Left lobe of liver (tissue), 2 donors: ENCODE measurements at regions not wholly inside any gene's neighbourhood (a gene's known extent, or its start where the extent isn't known, plus 50 kb on each side); places are given as distances from the start of the nearest gene placed in this dataset.

Experiments used
- ATAC-seq: fragments of 200-7000 bp; cut with Tn5 transposase; one replicate; pipeline ENCODE4 v1.9.1; 2020; ENCODE audit warnings: mild to moderate bottlenecking, moderate library complexity
- DNase-seq: peaks from one replicate; pipeline ENCODE4 v3.0.0-alpha.2; 2020; ENCODE audit warnings: low spot score
- donor health status: DM: no; HTN: no; CAD: no; lungs with moderate emphysema.
- donor health status: DM: no; HTN: yes; CAD: no.

- DNase-seq (no peak), ATAC-seq (no peak)
Measured at GRCh38 chr9:89804766-89805531, 200.1 kb downstream of the GADD45G start.

- ATAC-seq (no peak), DNase-seq (no peak)
Measured at GRCh38 chr9:89805571-89806292, 200.9 kb downstream of the GADD45G start.

- ATAC-seq (no peak), DNase-seq (no peak)
Measured at GRCh38 chr9:89806371-89807100, 201.7 kb downstream of the GADD45G start.

GRCh38 chr9:89807101-89807395 is 202.2 kb downstream of the GADD45G start:
- DNase-seq, result no peak

GRCh38 chr9:89807682-89808075 is 202.9 kb downstream of the GADD45G start:
- DNase-seq, result no peak
- ATAC-seq, result no peak

More at GRCh38 chr9:89807101-89807395, 202.2 kb downstream of the GADD45G start:
- no peak for ATAC-seq

GRCh38 chr9:89808076-89808755 is 203.4 kb downstream of the GADD45G start:
- no peak for ATAC-seq
- no peak for DNase-seq

GRCh38 chr9:89808756-89809181 is 204.0 kb downstream of the GADD45G start:
- DNase-seq, result no peak

GRCh38 chr9:89810431-89810830 is 205.6 kb downstream of the GADD45G start:
- no peak for DNase-seq

More at GRCh38 chr9:89808756-89809181, 204.0 kb downstream of the GADD45G start:
- ATAC-seq, result no peak

GRCh38 chr9:89811356-89811755 is 206.5 kb downstream of the GADD45G start:
- ATAC-seq, result no peak
- DNase-seq, result no peak

More at GRCh38 chr9:89810431-89810830, 205.6 kb downstream of the GADD45G start:
- no peak for ATAC-seq

- DNase-seq (no peak), ATAC-seq (no peak)
Measured at GRCh38 chr9:89811886-89812450, 207.2 kb downstream of the GADD45G start.

GRCh38 chr9:89812556-89813181 is 207.9 kb downstream of the GADD45G start:
- no peak for DNase-seq
- ATAC-seq, result no peak

- ATAC-seq (no peak), DNase-seq (no peak)
Measured at GRCh38 chr9:89813482-89813881, 208.7 kb downstream of the GADD45G start.

- DNase-seq (no peak), ATAC-seq (peak; percentile 39)
Measured at GRCh38 chr9:89814340-89815040, 209.7 kb downstream of the GADD45G start.

GRCh38 chr9:89815061-89815902 is 210.5 kb downstream of the GADD45G start:
- no peak for ATAC-seq
- DNase-seq, result no peak

GRCh38 chr9:89815903-89816573 is 211.2 kb downstream of the GADD45G start:
- no peak for ATAC-seq

GRCh38 chr9:89817151-89817950 is 212.5 kb downstream of the GADD45G start:
- no peak for DNase-seq
- peak; percentile 40 for ATAC-seq

More at GRCh38 chr9:89815903-89816573, 211.2 kb downstream of the GADD45G start:
- DNase-seq, result no peak

- ATAC-seq (no peak), DNase-seq (no peak)
Measured at GRCh38 chr9:89820337-89820736, 215.5 kb downstream of the GADD45G start.
